Vagina (tissue), 2 donors: ENCODE measurements at regions not wholly inside any gene's neighbourhood (a gene's known extent, or its start where the extent isn't known, plus 50 kb on each side); places are given as distances from the start of the nearest gene placed in this dataset.
"Not testable (repeated sequence)": the region's sequence is repeated elsewhere in the genome, so short reads cannot be mapped to it uniquely, and the experiment has no call there.

Experiments
- DNase-seq, 2 donors: peaks; one replicate each; pipeline ENCODE4 v3.0.0-alpha.2; 2017; ENCODE audit errors: extremely low spot score in 2 of 2
- H3K27ac ChIP-seq: fragments of 200-600 bp; sonication (generic); one replicate; pipeline ENCODE4 v1.5.1; 2019
- H3K27me3 ChIP-seq: fragments of 200-600 bp; sonication (generic); one replicate; pipeline ENCODE4 v1.5.1; 2019
- H3K36me3 ChIP-seq, 2 donors: fragments of 200-600 bp; sonication (generic); one replicate each; pipeline ENCODE4 v1.5.1; 2017 to 2019
- H3K4me1 ChIP-seq: fragments of 200-600 bp; sonication (generic); one replicate; pipeline ENCODE4 v1.5.1; 2019
- H3K4me3 ChIP-seq, 2 donors: fragments of 200-600 bp; sonication (generic); 1 replicate in 1 of 2; 2 replicates in 1 of 2; pipeline ENCODE4 v1.5.1; 2016 to 2019
- H3K9me3 ChIP-seq: fragments of 200-600 bp; sonication (generic); one replicate; pipeline ENCODE4 v1.5.1; 2019
- CTCF ChIP-seq, 3 experiments: fragments of 450-650 bp in 2 of 3; fragments of 200-600 bp in 1 of 3; sonication (generic) in 1 of 3; IDR thresholded peaks; one replicate each; pipeline ENCODE4 v1.5.1; 2017 to 2019; ENCODE audit warnings: antibody characterized with exemption in 3 of 3, mild to moderate bottlenecking in 2 of 3, moderate library complexity in 2 of 3
- POLR2A ChIP-seq, 2 donors: fragments of 450-650 bp; IDR thresholded peaks; one replicate each; pipeline ENCODE4 v1.6.1; 2017; ENCODE audit warnings: antibody characterized with exemption in 2 of 2, mild to moderate bottlenecking in 2 of 2, moderate library complexity in 2 of 2
- POLR2AphosphoS5 ChIP-seq, 2 donors: sonication (generic); formaldehyde crosslinking; IDR thresholded peaks; one replicate each; pipeline ENCODE4 v1.9.0; 2017; ENCODE audit warnings: antibody characterized with exemption in 2 of 2, mild to moderate bottlenecking in 2 of 2, low read depth in 1 of 2; ENCODE audit not compliant: insufficient read depth in 1 of 2
- intact Hi-C: fragments of 100-400 bp; cut with DNase I; formaldehyde crosslinking; loops from one replicate; pipeline ENCODE4 v1.15.1; 2023

GRCh38 chr4:79247695-79248394, 78.0 kb downstream of the NAA11 start:
- H3K4me3 ChIP-seq = no peak overlapping the region
- no peak overlapping the region for H3K27ac ChIP-seq
- H3K36me3 ChIP-seq = no peaks in the 10 kb centered on the region
- DNase-seq = no peak
- TF ChIP-seq POLR2A (IDR thresholded peaks at IDR 0.05) = no peak
- intact Hi-C loops = no loop called here
- no peaks in the 10 kb centered on the region for H3K9me3 ChIP-seq
- no peaks in the 10 kb centered on the region for H3K27me3 ChIP-seq
- no peaks in the 10 kb centered on the region for H3K4me1 ChIP-seq

GRCh38 chr4:79245200-79245940, 80.5 kb downstream of the NAA11 start:
- H3K27me3 ChIP-seq, H3K4me1 ChIP-seq, intact Hi-C loops, H3K4me3 ChIP-seq, H3K27ac ChIP-seq, H3K36me3 ChIP-seq, H3K9me3 ChIP-seq, DNase-seq: not testable (repeated sequence)

GRCh38 chr4:79241846-79242245, 84.0 kb downstream of the NAA11 start:
- intact Hi-C loops = no loop called here
- no peak for DNase-seq
- TF ChIP-seq POLR2A (IDR thresholded peaks at IDR 0.05) (no peak), POLR2AphosphoS5 (IDR thresholded peaks at IDR 0.05; ENCODE audit: insufficient read depth in 1 of 2, low read depth in 1 of 2) (no peak), CTCF (IDR thresholded peaks at IDR 0.05) (no peak)
- Histone ChIP-seq H3K27ac (no peak overlapping the region), H3K4me3 (no peak overlapping the region), H3K9me3 (no peaks in the 10 kb centered on the region), H3K4me1 (no peaks in the 10 kb centered on the region), H3K36me3 (no peaks in the 10 kb centered on the region), H3K27me3 (no peaks in the 10 kb centered on the region)

GRCh38 chr4:79237851-79238250, 88.0 kb downstream of the NAA11 start:
- no peaks in the 10 kb centered on the region for H3K27me3 ChIP-seq
- intact Hi-C loops = no loop called here
- DNase-seq = no peak
- H3K36me3 ChIP-seq = no peaks in the 10 kb centered on the region
- no peaks in the 10 kb centered on the region for H3K9me3 ChIP-seq
- no peak overlapping the region for H3K4me3 ChIP-seq
- H3K27ac ChIP-seq = no peak overlapping the region
- TF ChIP-seq POLR2AphosphoS5 (IDR thresholded peaks at IDR 0.05; ENCODE audit: insufficient read depth in 1 of 2, low read depth in 1 of 2) (no peak), POLR2A (IDR thresholded peaks at IDR 0.05) (no peak), CTCF (IDR thresholded peaks at IDR 0.05) (no peak)
- no peaks in the 10 kb centered on the region for H3K4me1 ChIP-seq

- intact Hi-C loops = no loop called here
- no peaks in the 10 kb centered on the region for H3K4me1 ChIP-seq
- H3K9me3 ChIP-seq = no peaks in the 10 kb centered on the region
- H3K36me3 ChIP-seq = no peaks in the 10 kb centered on the region
- H3K4me3 ChIP-seq = no peak overlapping the region
- H3K27me3 ChIP-seq = no peaks in the 10 kb centered on the region
- TF ChIP-seq POLR2A (IDR thresholded peaks at IDR 0.05) (no peak), CTCF (IDR thresholded peaks at IDR 0.05) (no peak), POLR2AphosphoS5 (IDR thresholded peaks at IDR 0.05; ENCODE audit: insufficient read depth in 1 of 2, low read depth in 1 of 2) (no peak)
- H3K27ac ChIP-seq = no peak overlapping the region
- no peak for DNase-seq
These were observed 89.1 kb downstream of the NAA11 start for GRCh38 chr4:79236785-79237184.

GRCh38 chr4:79235095-79235494, 90.8 kb downstream of the NAA11 start:
- intact Hi-C loops = no loop called here
- H3K27ac ChIP-seq = no peak overlapping the region
- H3K4me3 ChIP-seq = no peak overlapping the region
- H3K36me3 ChIP-seq = no peaks in the 10 kb centered on the region
- H3K9me3 ChIP-seq = no peaks in the 10 kb centered on the region
- DNase-seq = no peak
- H3K27me3 ChIP-seq = no peaks in the 10 kb centered on the region
- H3K4me1 ChIP-seq = no peaks in the 10 kb centered on the region
- TF ChIP-seq POLR2AphosphoS5 (IDR thresholded peaks at IDR 0.05; ENCODE audit: insufficient read depth in 1 of 2, low read depth in 1 of 2) = no peak
- no peak for TF ChIP-seq CTCF (IDR thresholded peaks at IDR 0.05)
- TF ChIP-seq POLR2A (IDR thresholded peaks at IDR 0.05) = no peak
